Putamen (tissue), 1 donor: ENCODE measurements at regions not wholly inside any gene's neighbourhood (a gene's known extent, or its start where the extent isn't known, plus 50 kb on each side); places are given as distances from the start of the nearest gene placed in this dataset.

Experiments used
- DNase-seq: peaks from one replicate; pipeline ENCODE4 v3.0.0-alpha.2; 2016; ENCODE audit warnings: low spot score

- no peak for DNase-seq
Measured at GRCh38 chr14:42335918-42336317, 729.2 kb downstream of the LRFN5 start.

DNA sequence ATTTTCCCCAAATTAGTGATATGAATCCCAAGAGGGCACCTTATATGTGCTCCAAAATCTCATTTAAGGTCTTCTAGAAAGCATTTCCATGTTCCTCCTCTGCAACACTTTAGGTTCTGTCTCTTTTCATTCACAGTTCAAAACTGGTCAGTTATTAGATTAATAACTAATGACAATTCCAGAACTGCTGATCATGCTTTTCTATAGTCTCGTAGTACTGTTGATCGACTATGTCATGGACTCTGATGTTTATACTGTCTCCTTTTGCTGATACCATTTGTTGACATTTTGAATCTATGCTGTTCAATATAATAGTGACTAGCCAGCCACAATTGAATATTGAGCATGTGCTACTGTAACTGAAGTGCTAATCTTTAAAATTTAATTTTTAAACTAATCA is 728.3 kb downstream of the LRFN5 start:
- DNase-seq, result no peak

GRCh38 chr14:42323426-42323825 is 716.8 kb downstream of the LRFN5 start:
- no peak for DNase-seq

- no peak for DNase-seq
Measured at GRCh38 chr14:42322531-42323284, 716.0 kb downstream of the LRFN5 start.

DNA sequence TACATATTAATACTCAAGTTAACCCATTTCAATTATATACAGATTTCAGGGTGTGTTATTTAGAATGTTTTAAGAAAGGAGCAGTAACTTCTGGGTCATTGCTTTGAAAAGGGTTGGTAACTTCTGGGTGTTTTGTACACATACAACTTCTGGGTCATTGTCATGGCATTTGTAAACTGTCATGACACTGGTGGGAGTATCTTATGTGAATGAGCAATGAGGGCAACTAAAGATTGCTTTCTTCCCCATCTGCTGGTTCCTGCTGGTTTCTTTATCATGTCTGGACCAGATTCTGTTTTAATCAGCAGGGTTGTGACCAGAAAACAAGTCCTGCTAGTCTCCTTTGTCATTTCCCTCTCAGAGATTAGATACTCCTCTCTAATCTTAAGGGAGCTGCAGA is 713.3 kb downstream of the LRFN5 start:
- DNase-seq, result no peak

- peak; percentile 30 for DNase-seq
Measured at GRCh38 chr14:42316693-42317092, 710.0 kb downstream of the LRFN5 start.

DNA sequence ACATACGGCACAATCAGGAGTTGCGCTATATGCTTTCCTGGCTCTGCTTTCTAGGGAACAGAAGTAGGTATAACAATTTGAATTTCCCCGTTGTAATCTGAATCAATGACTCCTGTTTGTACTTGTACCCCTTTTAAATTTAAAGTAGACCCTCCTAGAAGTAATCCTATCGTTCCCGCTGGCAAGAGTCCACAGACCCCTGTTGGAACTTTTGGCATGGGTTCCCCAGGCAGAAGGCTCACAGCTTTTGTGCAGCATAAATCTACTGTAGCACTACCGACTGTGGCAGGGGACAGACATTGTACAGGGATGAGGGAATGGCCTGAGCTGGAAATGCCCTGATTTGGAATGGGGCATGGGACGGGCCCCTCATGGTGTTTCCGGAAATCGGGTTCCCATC is 705.2 kb downstream of the LRFN5 start:
- DNase-seq, result no peak

DNA sequence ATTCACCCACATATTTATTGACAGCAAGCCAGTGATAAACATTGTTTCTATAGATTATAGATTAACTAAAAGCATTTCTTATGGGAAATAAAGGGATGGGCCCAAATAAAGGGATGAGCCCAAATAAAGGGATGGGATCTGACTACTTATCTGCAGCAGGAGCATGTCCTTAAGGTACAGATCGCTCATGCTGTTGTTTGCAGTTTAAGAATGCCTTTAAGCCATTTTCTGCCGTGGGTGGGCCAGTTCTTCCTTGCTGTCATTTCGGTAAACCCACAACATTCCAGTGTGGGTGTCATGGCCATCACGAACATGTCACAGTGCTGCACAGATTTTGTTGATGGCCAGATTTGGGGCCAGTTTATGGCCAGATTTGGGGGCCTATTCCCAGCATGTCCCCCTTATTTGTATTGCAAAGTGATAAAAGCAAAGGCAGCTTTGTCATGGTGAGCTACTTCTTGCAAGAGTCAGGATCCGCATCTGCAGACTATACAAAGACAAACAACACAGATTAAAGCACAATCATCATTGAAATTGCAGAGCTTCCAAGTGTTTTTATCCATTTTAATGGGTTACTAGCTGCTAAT is 700.7 kb downstream of the LRFN5 start:
- no peak for DNase-seq

DNA sequence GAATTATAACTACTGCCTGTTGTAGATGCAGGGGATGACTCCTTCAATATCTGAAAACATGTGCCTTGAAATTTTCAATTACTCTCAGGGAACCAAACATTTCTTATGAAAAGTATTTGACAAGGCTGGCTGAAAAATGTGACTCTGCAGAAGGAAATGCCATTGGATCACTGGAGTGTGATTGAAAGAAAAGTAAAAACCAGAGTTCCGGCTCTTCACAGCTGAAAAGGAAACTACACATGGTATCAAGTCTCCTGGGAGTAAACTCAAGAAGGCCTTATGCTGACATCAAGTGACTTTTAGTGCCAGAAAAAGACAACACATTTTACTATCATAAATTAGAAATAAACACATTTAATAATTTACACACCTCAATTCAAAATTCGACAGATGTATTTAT is 693.0 kb downstream of the LRFN5 start:
- no peak for DNase-seq

DNA sequence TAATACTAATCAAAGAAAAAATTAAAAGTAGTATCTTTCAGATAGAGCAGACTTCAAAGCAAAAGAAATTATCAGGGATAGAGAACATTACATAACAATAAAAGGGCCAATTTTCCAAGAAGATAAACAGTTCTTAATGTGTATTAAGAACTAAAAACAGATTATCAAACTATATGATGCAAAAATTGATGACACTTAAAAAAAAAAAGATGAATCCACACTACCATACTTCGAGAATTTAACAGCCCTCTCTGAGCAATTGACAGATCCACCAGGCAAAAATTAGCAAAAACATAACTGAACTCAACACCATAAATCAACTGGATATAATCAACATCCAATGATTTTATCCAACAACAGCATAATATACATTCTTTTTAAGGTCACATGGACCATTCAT is 686.5 kb downstream of the LRFN5 start:
- no peak for DNase-seq

DNA sequence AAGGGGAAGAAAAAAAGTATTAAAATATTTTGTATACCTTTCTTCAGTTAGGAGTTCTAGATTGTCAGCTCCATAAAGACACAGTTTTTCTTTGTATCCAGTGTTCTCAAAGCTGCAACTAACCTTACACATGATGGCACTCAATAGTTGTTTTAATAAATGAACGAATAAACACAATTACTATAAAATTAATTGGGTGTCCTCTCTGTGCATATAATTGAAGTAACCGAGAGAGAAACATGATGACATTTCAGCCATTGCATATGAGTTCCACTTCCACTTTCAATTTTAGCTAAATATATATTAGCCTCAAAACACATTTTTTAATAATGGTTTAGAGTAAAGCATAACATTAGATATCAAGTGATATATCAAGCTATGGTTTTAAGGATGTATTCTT is 671.2 kb downstream of the LRFN5 start:
- no peak for DNase-seq

DNA sequence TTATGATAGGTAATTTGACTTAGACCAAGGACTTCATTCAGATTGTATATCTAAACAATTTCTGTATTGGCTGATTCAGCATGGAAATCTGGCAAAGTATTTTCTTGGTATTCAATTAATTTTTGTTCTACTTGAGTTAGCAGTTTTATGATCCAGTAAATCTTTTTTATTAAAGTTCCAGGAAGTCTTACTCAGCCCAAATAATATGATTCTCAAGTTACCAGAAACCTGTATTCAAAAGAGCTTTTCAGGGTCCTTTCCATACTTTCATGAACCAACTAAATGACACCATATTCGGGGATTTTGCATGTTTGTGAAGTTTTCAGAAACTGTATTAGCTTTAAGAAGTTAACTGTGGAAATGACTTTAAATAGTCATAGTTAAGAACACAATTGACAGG is 662.6 kb downstream of the LRFN5 start:
- DNase-seq, result no peak

GRCh38 chr14:42248131-42248530 is 641.5 kb downstream of the LRFN5 start:
- no peak for DNase-seq

DNA sequence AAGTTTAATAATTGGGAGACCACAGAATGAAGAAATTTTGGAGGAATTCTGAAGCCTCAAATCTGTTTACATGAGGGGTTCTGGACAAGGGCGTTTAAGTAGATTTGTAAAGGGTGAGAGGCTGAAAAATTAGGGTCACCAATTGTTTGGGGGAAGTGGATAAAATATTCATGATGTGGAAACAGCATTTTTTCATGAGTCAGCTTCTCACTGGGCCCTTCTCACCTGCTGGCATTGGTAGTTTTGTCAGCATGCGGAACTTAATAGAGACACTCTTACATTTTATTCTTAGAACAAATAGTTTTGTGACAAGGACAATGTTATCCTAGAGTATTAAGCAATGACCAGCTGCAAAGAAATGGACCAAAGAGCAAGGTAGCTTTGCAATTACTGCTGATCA is 634.4 kb downstream of the LRFN5 start:
- no peak for DNase-seq

- no peak for DNase-seq
Measured at GRCh38 chr14:42229976-42230375, 623.3 kb downstream of the LRFN5 start.

DNA sequence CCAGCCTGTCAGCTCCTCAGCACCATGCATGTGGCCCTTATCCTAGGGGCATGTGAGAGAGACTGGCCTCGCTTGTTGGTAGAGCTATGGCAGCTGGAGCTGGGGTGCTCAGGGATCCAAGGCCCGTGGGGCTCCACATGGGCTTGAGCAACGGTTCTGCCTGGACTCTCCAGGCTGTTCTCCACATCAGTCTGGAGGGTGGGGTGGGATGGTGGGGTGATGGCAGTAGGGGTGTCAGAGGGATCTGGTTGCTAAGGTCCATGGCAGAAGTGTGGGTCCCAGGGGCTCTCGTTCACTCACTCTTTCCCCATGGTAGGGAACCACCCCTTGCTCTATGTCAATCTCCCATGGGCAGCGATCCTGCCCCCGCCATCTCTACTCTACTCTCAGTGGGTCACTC is 622.6 kb downstream of the LRFN5 start:
- DNase-seq, result no peak

DNA sequence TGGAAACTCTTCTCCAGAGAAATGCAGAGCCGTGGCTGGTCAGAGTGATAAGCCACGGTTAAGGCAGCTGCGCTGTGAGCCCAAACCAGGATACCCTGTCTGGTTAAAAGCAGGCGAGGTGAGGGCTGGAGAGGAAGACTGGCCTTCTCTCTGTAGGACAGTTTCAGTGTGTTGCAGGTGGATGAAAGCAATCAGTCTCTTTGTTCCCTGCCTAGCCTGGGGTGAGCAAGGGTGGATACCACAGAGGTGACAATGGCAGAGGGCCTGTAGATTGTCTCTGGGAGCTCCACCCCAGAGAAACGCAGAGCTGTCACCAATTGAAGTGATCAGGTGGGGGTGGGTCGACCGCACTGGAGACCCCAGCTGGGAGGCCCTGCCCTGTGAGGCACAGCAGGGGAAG is 621.9 kb downstream of the LRFN5 start:
- no peak for DNase-seq

DNA sequence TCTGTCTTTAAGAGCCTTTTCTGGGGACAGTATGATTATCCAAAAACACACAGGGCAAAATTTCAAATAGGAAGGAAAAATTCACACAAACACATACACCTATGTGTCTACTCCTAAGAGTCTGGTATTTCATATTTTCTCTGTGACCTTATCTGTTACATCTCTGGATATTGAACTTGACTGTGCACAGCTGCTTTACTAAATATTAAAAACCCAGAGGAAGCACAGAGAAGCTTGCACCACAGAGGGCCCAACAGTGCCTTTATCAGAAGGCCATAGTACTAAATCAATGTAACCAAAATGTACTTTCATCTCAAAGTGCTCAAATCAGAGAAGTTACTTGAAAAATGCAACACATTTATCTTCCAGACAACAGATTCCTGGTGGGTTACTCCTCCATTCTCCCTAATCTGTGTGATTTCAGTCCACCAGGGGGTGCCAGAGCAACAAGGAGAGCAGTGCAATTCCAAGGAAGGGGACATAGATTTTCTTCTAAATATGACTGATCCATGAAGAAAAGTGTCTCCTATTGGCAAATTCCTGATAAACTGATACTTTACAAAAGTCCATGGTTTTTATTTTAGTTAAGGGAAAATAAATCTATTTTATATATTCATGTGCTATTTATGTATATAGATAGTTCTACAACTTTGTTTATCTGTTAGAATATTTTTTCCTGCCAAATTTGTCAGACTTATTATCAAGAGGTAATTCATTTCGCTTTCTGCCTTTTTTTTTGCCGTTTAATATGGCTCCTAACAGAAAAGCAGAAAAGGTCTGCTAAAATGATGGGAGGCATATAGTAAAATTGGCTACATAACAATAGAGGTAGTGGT is 617.6 kb downstream of the LRFN5 start:
- peak; percentile 37 for DNase-seq

DNA sequence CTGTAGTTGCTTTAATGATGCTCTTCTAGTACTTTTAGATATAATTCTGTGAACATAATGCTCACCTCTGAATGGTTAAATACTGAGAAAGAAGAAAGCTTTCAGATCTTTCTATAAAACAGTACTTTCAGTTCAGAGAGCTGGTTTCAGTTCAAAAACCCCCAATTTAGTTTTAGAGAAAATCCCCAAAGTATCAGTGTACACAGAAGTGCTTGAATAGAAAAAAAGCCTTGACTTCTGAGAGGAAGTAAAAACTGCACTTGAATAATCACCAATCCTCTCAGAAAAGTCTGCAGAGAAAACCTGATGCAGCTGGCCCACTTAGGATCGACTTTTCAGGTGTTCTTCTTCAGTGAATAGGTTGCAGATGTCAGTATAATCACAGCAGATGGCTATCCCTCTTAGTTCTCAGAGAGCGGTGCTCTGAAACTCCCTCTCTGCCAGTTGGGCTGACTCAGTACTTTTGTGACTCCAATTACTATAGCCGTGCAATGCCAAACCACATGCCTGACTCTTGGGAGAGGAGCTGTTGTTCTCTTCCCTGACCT is 616.3 kb downstream of the LRFN5 start:
- peak; percentile 2 for DNase-seq

- DNase-seq, result peak; percentile 12
Measured at GRCh38 chr14:42214981-42215491, 608.4 kb downstream of the LRFN5 start.

DNA sequence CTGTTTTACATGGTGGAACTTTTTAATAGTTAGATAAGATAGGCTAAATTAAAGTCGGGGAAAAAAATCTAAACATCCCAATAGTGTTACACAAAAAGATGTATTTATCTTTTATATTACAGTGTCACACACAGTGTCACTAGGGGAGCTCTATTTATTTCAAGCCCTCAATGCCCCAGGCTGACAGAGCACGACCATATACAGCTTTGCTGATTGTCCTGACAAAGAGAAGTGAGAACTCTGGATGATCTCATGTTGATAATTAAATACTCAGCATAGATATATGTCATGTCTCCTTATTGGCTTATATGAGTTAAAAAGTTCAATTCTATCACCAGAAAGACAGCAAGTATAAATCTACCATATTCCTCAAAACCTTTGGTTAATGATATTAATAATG is 594.3 kb downstream of the LRFN5 start:
- no peak for DNase-seq

GRCh38 chr14:42198010-42198409 is 591.3 kb downstream of the LRFN5 start:
- no peak for DNase-seq
